ENCODE measurements at regions not wholly inside any gene's neighbourhood (a gene's known extent, or its start where the extent isn't known, plus 50 kb on each side); places are given as distances from the start of the nearest gene placed in this dataset.

DNA sequence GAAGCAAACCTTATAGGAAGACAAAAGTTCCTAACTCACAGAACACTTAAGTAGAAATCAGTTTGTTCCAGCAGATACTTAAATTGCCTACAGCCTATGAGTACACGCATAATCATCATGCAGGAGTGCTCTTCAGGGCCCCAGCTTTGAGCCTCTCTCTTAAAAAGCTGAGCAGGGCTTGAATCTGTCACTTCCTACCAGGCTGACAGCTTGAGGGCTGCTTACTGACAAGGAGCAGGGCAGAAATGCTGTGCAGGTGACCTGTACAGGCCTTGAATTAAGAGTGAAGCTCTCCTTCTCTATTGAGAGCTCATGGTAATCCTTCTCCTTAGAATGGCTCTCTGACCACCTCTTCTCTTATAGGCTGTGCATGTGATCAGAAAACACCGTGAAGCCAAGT lies 66.5 kb upstream of the MAST4 start:
- Histone ChIP-seq H3K4me3 (no peak overlapping the region), H3K9me3 (no peaks in the 10 kb centered on the region), H3K4me1 (no peaks in the 10 kb centered on the region), H3K36me3 (no peaks in the 10 kb centered on the region), H3K27ac (no peak overlapping the region), H3K27me3 (no peaks in the 10 kb centered on the region)
- DNase-seq, result peak in 1 of 2 donors; percentile 64
- 68 to 71% methylated on average over 2 of the region's 2 CpGs for WGBS, 2 donors
- ATAC-seq (ENCODE audit: low FRiP score in 2 of 2), result peak in 1 of 2 donors; percentile 71
- TF ChIP-seq POLR2AphosphoS5 (IDR thresholded peaks at IDR 0.05) (no peak), POLR2A (IDR thresholded peaks at IDR 0.05) (no peak), EP300 (IDR thresholded peaks at IDR 0.05) (no peak)
- TF ChIP-seq, protein P1, sequence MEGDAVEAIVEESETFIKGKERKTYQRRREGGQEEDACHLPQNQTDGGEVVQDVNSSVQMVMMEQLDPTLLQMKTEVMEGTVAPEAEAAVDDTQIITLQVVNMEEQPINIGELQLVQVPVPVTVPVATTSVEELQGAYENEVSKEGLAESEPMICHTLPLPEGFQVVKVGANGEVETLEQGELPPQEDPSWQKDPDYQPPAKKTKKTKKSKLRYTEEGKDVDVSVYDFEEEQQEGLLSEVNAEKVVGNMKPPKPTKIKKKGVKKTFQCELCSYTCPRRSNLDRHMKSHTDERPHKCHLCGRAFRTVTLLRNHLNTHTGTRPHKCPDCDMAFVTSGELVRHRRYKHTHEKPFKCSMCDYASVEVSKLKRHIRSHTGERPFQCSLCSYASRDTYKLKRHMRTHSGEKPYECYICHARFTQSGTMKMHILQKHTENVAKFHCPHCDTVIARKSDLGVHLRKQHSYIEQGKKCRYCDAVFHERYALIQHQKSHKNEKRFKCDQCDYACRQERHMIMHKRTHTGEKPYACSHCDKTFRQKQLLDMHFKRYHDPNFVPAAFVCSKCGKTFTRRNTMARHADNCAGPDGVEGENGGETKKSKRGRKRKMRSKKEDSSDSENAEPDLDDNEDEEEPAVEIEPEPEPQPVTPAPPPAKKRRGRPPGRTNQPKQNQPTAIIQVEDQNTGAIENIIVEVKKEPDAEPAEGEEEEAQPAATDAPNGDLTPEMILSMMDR (IDR thresholded peaks at IDR 0.05), result no peak

DNA sequence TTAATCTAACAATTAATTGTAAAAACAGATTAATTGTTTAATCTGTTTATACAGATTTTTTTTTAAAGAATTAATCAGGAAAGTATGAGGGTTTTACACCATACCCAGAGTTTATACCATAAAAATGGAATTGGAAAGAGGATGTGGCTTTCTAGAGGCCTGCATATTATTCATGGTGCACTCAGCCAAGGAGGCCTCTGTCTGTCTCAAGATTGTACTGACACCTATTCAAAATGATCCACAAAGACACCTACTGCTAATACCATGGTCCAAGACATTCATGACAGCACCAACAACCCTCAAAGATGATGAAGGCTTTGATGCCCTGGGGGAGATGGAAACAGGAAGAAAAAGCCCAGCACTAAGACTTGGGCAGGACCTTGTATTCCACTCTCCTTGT lies 58.1 kb upstream of the MAST4 start:
- ATAC-seq (ENCODE audit: low FRiP score in 2 of 2) (no peak), DNase-seq (no peak)
- Histone ChIP-seq H3K9me3 (no peaks in the 10 kb centered on the region), H3K4me1 (no peaks in the 10 kb centered on the region), H3K4me3 (no peak overlapping the region), H3K36me3 (no peaks in the 10 kb centered on the region), H3K27ac (no peak overlapping the region), H3K27me3 (no peaks in the 10 kb centered on the region)
- TF ChIP-seq POLR2A (IDR thresholded peaks at IDR 0.05) (no peak), POLR2AphosphoS5 (IDR thresholded peaks at IDR 0.05) (no peak), EP300 (IDR thresholded peaks at IDR 0.05) (no peak)
- TF ChIP-seq, protein P1 (IDR thresholded peaks at IDR 0.05), result no peak

DNA sequence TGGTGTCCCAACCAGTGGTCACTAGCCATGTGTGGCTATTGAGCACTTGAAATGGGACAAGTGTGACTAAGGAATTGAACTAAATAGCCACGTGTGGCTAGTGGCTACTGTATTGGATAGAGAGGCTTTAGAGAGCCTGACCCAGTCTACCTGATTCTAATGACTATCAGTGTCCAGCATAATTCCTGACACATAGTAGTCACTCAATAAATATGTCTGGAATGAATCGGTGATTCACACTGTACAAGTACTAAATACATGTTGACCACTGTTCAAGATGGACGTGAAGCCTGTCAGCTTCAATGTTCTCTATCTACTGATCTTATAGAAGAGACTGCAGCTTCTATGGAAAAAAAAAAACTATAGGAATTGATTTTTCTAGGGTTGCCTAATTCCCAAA lies 57.7 kb upstream of the MAST4 start:
- ATAC-seq (ENCODE audit: low FRiP score in 2 of 2) (no peak), DNase-seq (no peak)
- 91 to 95% methylated on average over 3 of the region's 3 CpGs for WGBS, 2 donors
- TF ChIP-seq, protein P1 (IDR thresholded peaks at IDR 0.05), result no peak
- TF ChIP-seq POLR2AphosphoS5 (IDR thresholded peaks at IDR 0.05) (no peak), POLR2A (IDR thresholded peaks at IDR 0.05) (no peak), EP300 (IDR thresholded peaks at IDR 0.05) (no peak)
- H3K9me3 ChIP-seq, result no peaks in the 10 kb centered on the region
- H3K27ac ChIP-seq, result no peak overlapping the region
- no peaks in the 10 kb centered on the region for H3K4me1 ChIP-seq
- H3K36me3 ChIP-seq, result no peaks in the 10 kb centered on the region
- no peaks in the 10 kb centered on the region for H3K27me3 ChIP-seq
- H3K4me3 ChIP-seq, result no peak overlapping the region

DNA sequence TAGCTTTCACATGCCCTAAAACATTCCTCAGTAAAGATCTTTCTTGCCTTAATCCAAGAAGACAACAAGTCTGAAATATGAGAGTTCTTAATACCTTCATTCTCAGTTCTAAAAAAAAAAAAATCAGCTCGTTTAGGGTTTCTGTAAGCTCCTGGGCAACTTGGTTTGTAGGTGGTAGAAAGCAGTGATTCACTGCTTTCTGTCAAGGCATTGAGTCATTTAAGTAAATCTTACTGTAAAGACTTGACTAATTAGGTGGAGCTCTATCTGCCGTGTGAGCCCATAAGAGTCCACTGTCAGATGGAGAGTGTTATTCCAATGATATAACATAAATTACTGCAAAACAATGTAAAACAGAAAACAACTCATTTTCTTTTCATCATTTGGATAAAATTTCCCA lies 56.1 kb upstream of the MAST4 start:
- H3K4me1 ChIP-seq, result no peaks in the 10 kb centered on the region
- H3K4me3 ChIP-seq, result no peak overlapping the region
- 67 to 73% methylated on average over 2 of the region's 2 CpGs for WGBS, 2 donors
- no peaks in the 10 kb centered on the region for H3K27me3 ChIP-seq
- H3K9me3 ChIP-seq, result no peaks in the 10 kb centered on the region
- TF ChIP-seq POLR2A (IDR thresholded peaks at IDR 0.05) (no peak), EP300 (IDR thresholded peaks at IDR 0.05) (no peak), POLR2AphosphoS5 (IDR thresholded peaks at IDR 0.05) (no peak)
- TF ChIP-seq, protein P1 (IDR thresholded peaks at IDR 0.05), result no peak
- DNase-seq (no peak), ATAC-seq (ENCODE audit: low FRiP score in 2 of 2) (no peak)
- no peak overlapping the region for H3K27ac ChIP-seq
- H3K36me3 ChIP-seq, result no peaks in the 10 kb centered on the region

DNA sequence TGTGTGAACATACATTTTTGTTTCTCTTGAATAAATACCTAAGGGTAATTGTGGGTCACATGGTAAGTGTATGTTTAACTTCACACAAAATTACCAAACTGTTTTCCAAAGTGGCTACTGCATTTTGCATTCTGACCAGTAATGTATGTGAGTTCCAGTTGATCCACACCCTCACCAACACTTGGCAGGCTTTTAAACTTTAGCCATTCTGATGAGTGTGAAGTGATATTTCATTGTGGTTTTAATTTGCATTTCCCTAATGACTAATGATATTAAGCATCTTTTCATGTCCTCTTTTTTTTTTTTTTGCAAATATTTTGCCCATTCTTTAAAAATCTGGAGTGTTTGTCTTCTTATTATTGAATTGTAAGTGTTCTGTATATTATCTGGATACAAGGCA lies 53.5 kb upstream of the MAST4 start:
- Histone ChIP-seq H3K27ac (no peak overlapping the region), H3K36me3 (no peaks in the 10 kb centered on the region), H3K4me1 (no peaks in the 10 kb centered on the region), H3K27me3 (no peaks in the 10 kb centered on the region), H3K4me3 (no peak overlapping the region), H3K9me3 (peaks cover 0 to 10% (median 4%) of the 10 kb centered on the region in 4 donors)
- no peak for DNase-seq
- no peak for ATAC-seq (ENCODE audit: low FRiP score in 2 of 2)
- TF ChIP-seq POLR2AphosphoS5 (IDR thresholded peaks at IDR 0.05) (no peak), POLR2A (IDR thresholded peaks at IDR 0.05) (no peak), EP300 (IDR thresholded peaks at IDR 0.05) (no peak)
- TF ChIP-seq, protein P1 (IDR thresholded peaks at IDR 0.05), result no peak

All from upper lobe of left lung (tissue), 6 donors.